Endothelial cell of umbilical vein (primary cell): ENCODE measurements at regions not wholly inside any gene's neighbourhood (a gene's known extent, or its start where the extent isn't known, plus 50 kb on each side); places are given as distances from the start of the nearest gene placed in this dataset.

Experiments used
- BruUV-seq: library from RNA; stranded (reverse); fragments of 400-500 nt; replicated peaks from 2 replicates; lab custom pipeline; 2021; lab: Mats Ljungman, UMichigan
- CTCF ChIA-PET: fragments of 300-600, 350-600 bp; sonication (Branson Sonifier 250); formaldehyde crosslinking; loops from one replicate; lab custom pipeline; 2021; ENCODE audit warnings: antibody characterized with exemption, inconsistent platforms; lab: Charles Lee
- POLR2A ChIA-PET: fragments of 300-600, 350-600 bp; sonication (Branson Sonifier 250); formaldehyde crosslinking; loops from one replicate; lab custom pipeline; 2021; ENCODE audit warnings: antibody characterized with exemption, inconsistent platforms; lab: Charles Lee
- DNase-seq: peaks from one replicate; pipeline ENCODE4 v3.0.0-alpha.2; 2011; ENCODE audit warnings: low read depth, low spot score
- FAIRE-seq: peaks from 2 replicates; lab custom pipeline; 2011; peaks lifted over from hg19 to GRCh38; lab: Jason Lieb, UNC
- H2AFZ ChIP-seq: 2 replicates; pipeline ENCODE4 v1.6.0; 2012; ENCODE audit warnings: low read depth, low read length, control low read depth, inconsistent platforms
- H3K27ac ChIP-seq: 2 replicates; pipeline ENCODE4 v1.5.1; 2011; ENCODE audit warnings: low read depth, mild to moderate bottlenecking, control low read depth, low read length, moderate library complexity; ENCODE audit not compliant: insufficient read depth
- H3K27me3 ChIP-seq, 2 experiments: 2 replicates each; pipeline versions ENCODE4 v1.6.0 to v1.6.1; 2011; ENCODE audit warnings: low read length in 2 of 2, mixed read lengths in 1 of 2; ENCODE audit not compliant: control insufficient read depth in 2 of 2, insufficient read depth in 2 of 2
- H3K36me3 ChIP-seq, 2 experiments: 2 replicates in 1 of 2; 3 replicates in 1 of 2; pipeline ENCODE4 v1.5.1; 2011; ENCODE audit warnings: low read length in 2 of 2, mild to moderate bottlenecking in 1 of 2, moderate library complexity in 1 of 2; ENCODE audit not compliant: control insufficient read depth in 2 of 2, insufficient read depth in 2 of 2; ENCODE audit errors: extremely low read depth in 1 of 2
- H3K4me1 ChIP-seq: 3 replicates; pipeline ENCODE4 v1.5.1; 2011; ENCODE audit warnings: mild to moderate bottlenecking, low read length; ENCODE audit not compliant: control insufficient read depth, insufficient read depth; ENCODE audit errors: extremely low read depth
- H3K4me2 ChIP-seq: 2 replicates; pipeline ENCODE4 v1.6.1; 2011; ENCODE audit warnings: low read length, control low read depth, mixed read lengths; ENCODE audit not compliant: insufficient read depth
- H3K4me3 ChIP-seq, 3 experiments: fragments of 200-600 bp in 1 of 3; sonication (generic), shearing (Covaris generic) in 1 of 3; replicated peaks in 1 of 3; 2 replicates each; pipeline ENCODE4 v1.5.1; 2011 to 2016; ENCODE audit warnings: control low read depth in 3 of 3, low read length in 3 of 3, mild to moderate bottlenecking in 2 of 3, inconsistent platforms in 1 of 3, low read depth in 1 of 3, moderate library complexity in 1 of 3; ENCODE audit not compliant: insufficient read depth in 1 of 3
- H3K79me2 ChIP-seq: 2 replicates; pipeline ENCODE4 v1.6.0; 2012; ENCODE audit warnings: low read length, inconsistent platforms; ENCODE audit not compliant: control insufficient read depth, insufficient read depth
- H3K9ac ChIP-seq: replicated peaks from 2 replicates; pipeline ENCODE3; 2011; ENCODE audit warnings: low read length, control low read depth; ENCODE audit not compliant: insufficient read depth; ENCODE audit errors: extremely low read depth
- H3K9me1 ChIP-seq: replicated peaks from 3 replicates; pipeline ENCODE4 v1.6.0; 2011; ENCODE audit warnings: mild to moderate bottlenecking, low read length; ENCODE audit not compliant: control insufficient read depth, insufficient read depth; ENCODE audit errors: extremely low read depth
- H3K9me3 ChIP-seq: replicated peaks from 2 replicates; pipeline ENCODE4 v1.5.1; 2012; ENCODE audit warnings: low read length, inconsistent platforms; ENCODE audit not compliant: control insufficient read depth, insufficient read depth
- H4K20me1 ChIP-seq: replicated peaks from 2 replicates; pipeline ENCODE3; 2011; ENCODE audit warnings: mild to moderate bottlenecking, low read length; ENCODE audit not compliant: control insufficient read depth, insufficient read depth; ENCODE audit errors: extremely low read depth
- CTCF ChIP-seq, 2 donors: IDR thresholded peaks; 1 replicate in 1 of 2; 2 replicates in 1 of 2; pipeline ENCODE4 v1.5.1; 2011; ENCODE audit warnings: low read length in 2 of 2, mild to moderate bottlenecking in 2 of 2, moderate library complexity in 2 of 2, control low read depth in 1 of 2, inconsistent platforms in 1 of 2, low read depth in 1 of 2; ENCODE audit not compliant: insufficient read depth in 1 of 2; ENCODE audit errors: extremely low read depth in 1 of 2
- EZH2 ChIP-seq: IDR thresholded peaks from 2 replicates; pipeline ENCODE4 v1.6.1; 2012; ENCODE audit warnings: borderline replicate concordance, low read depth, mild to moderate bottlenecking, moderate library complexity, low read length, inconsistent platforms; ENCODE audit not compliant: severe bottlenecking
- FOS ChIP-seq: IDR thresholded peaks from 2 replicates; pipeline ENCODE4 v1.6.1; 2011; ENCODE audit warnings: mild to moderate bottlenecking, low read length, moderate library complexity, borderline replicate concordance; ENCODE audit not compliant: insufficient read depth
- GATA2 ChIP-seq: IDR thresholded peaks from 2 replicates; pipeline ENCODE4 v1.7.0; 2011; ENCODE audit warnings: low read depth, mild to moderate bottlenecking, moderate library complexity, mixed read lengths, low read length; ENCODE audit not compliant: insufficient read length, insufficient read depth
- JUN ChIP-seq: IDR thresholded peaks from 2 replicates; pipeline ENCODE4 v1.6.1; 2011; ENCODE audit warnings: borderline replicate concordance, low read depth; ENCODE audit not compliant: insufficient read length, insufficient read depth
- MAX ChIP-seq: IDR thresholded peaks from 2 replicates; pipeline ENCODE4 v1.6.1; 2011; ENCODE audit not compliant: insufficient read depth, insufficient read length
- MYC ChIP-seq: IDR thresholded peaks from one replicate; pipeline ENCODE4 v1.6.1; 2011; ENCODE audit warnings: mild to moderate bottlenecking, low read depth, low read length
- POLR2A ChIP-seq: IDR thresholded peaks from 2 replicates; pipeline ENCODE4 v1.6.1; 2012; ENCODE audit warnings: low read depth, mild to moderate bottlenecking, control low read depth, low read length
- POLR2AphosphoS5 ChIP-seq: IDR thresholded peaks from 2 replicates; pipeline ENCODE4 v1.6.1; 2012; ENCODE audit warnings: low read depth, mild to moderate bottlenecking, control low read depth, low read length, moderate library complexity; ENCODE audit not compliant: insufficient read depth
- dilution Hi-C: fragments of 300-500 bp; cut with MboI; formaldehyde crosslinking; loops from one replicate; pipeline ENCODE4 v1.15.0; 2019; ENCODE audit warnings: low sequenced_read_pairs; ENCODE audit not compliant: extremely low pct_ligation_motif_present
- intact Hi-C: fragments of 100-400 bp; cut with micrococcal nuclease; formaldehyde crosslinking; loops from one replicate; pipeline ENCODE4 v1.10.0; 2022

GRCh38 chr3:80606073-80606472, 838.3 kb upstream of the ROBO1 start:
- Histone ChIP-seq H3K9me1 (no peaks in the 10 kb centered on the region), H3K4me3 (no peak overlapping the region), H3K27me3 (no peaks in the 10 kb centered on the region), H2AFZ (no peak overlapping the region), H3K36me3 (no peaks in the 10 kb centered on the region), H3K9me3 (no peaks in the 10 kb centered on the region), H4K20me1 (no peaks in the 10 kb centered on the region), H3K79me2 (no peaks in the 10 kb centered on the region), H3K4me2 (no peak overlapping the region), H3K9ac (no peak overlapping the region), H3K4me1 (no peaks in the 10 kb centered on the region), H3K27ac (no peak overlapping the region)
- POLR2A ChIA-PET: no interaction called here
- CTCF ChIA-PET: interaction anchor here (1.6 kb wide), 1 partner anchor 637 kb away, joined by 7 read pairs; no protein-coding TSS in a partner anchor
- no TSS peak for BruUV-seq
- intact Hi-C loops: loop anchor here (10.0 kb wide), 1 partner anchor 639 kb away; no protein-coding TSS in a partner anchor
- DNase-seq: peak; percentile 6
- FAIRE-seq: peak; percentile 4
- dilution Hi-C loops: no loop called here
- TF ChIP-seq CTCF (IDR thresholded peaks at IDR 0.05; ENCODE audit: extremely low read depth in 1 of 2, insufficient read depth in 1 of 2, low read depth in 1 of 2, low read length in 2 of 2) (no peak), GATA2 (no peak), POLR2AphosphoS5 (no peak), JUN (no peak), POLR2A (no peak), EZH2 (no peak), MYC (no peak), MAX (no peak), FOS (no peak)
